ENCODE measurements at regions not wholly inside any gene's neighbourhood (a gene's known extent, or its start where the extent isn't known, plus 50 kb on each side); places are given as distances from the start of the nearest gene placed in this dataset.

DNA sequence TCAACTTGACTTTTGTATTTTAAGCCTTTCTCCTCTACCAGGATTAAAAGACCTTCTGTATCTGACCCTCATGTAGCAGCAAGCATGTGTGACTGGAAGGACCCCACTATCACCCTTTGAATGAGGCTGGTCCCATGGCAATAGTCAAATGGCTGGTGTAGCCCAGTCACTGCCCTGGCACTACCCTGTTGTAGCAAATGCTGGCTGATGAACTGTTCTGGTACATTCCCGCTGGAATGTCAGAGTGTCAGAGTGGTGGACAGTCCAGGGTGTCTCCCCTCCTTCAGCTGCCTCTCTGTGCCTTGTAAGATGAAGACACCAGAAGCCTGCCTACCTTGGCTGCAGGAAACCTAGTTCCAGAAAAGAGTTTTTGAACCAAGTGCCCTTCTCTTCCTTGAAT is 115.7 kb downstream of the ACKR3 start:
- no peak overlapping the region for H3K4me2 ChIP-seq
- ChIA-PET POLR2A (no interaction called here), CTCF (interaction anchor here (0.9 kb wide), 1 partner anchor 337 kb away, joined by 3 read pairs; no protein-coding TSS in a partner anchor)
- TF ChIP-seq, protein P1, sequence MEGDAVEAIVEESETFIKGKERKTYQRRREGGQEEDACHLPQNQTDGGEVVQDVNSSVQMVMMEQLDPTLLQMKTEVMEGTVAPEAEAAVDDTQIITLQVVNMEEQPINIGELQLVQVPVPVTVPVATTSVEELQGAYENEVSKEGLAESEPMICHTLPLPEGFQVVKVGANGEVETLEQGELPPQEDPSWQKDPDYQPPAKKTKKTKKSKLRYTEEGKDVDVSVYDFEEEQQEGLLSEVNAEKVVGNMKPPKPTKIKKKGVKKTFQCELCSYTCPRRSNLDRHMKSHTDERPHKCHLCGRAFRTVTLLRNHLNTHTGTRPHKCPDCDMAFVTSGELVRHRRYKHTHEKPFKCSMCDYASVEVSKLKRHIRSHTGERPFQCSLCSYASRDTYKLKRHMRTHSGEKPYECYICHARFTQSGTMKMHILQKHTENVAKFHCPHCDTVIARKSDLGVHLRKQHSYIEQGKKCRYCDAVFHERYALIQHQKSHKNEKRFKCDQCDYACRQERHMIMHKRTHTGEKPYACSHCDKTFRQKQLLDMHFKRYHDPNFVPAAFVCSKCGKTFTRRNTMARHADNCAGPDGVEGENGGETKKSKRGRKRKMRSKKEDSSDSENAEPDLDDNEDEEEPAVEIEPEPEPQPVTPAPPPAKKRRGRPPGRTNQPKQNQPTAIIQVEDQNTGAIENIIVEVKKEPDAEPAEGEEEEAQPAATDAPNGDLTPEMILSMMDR (IDR thresholded peaks at IDR 0.05), result no peak
- TF ChIP-seq, protein P2, sequence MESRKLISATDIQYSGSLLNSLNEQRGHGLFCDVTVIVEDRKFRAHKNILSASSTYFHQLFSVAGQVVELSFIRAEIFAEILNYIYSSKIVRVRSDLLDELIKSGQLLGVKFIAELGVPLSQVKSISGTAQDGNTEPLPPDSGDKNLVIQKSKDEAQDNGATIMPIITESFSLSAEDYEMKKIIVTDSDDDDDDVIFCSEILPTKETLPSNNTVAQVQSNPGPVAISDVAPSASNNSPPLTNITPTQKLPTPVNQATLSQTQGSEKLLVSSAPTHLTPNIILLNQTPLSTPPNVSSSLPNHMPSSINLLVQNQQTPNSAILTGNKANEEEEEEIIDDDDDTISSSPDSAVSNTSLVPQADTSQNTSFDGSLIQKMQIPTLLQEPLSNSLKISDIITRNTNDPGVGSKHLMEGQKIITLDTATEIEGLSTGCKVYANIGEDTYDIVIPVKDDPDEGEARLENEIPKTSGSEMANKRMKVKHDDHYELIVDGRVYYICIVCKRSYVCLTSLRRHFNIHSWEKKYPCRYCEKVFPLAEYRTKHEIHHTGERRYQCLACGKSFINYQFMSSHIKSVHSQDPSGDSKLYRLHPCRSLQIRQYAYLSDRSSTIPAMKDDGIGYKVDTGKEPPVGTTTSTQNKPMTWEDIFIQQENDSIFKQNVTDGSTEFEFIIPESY (IDR thresholded peaks at IDR 0.05; ENCODE audit: borderline replicate concordance, low read depth), result no peak
- H3F3A ChIP-seq (replicated peaks; ENCODE audit: insufficient read depth), result no peaks in the 10 kb centered on the region
- H3K27me3 ChIP-seq (ENCODE audit: insufficient read depth), result no peaks in the 10 kb centered on the region; the same call in 1 of the 2 replicates
- no peak overlapping the region for H3K4me3 ChIP-seq (ENCODE audit: low read depth in 2 of 2, low read length in 1 of 2)
- 50% methylated on average over 1 of the region's 1 CpG for WGBS (ENCODE audit: low lambda C conversion rate)
- H3K79me2 ChIP-seq (ENCODE audit: insufficient read depth), result no peaks in the 10 kb centered on the region
- H3K27ac ChIP-seq (ENCODE audit: low read depth in 2 of 2, low read length in 1 of 2), result no peak overlapping the region
- H2AFZ ChIP-seq (ENCODE audit: low read depth), result no peak overlapping the region
- H4K20me1 ChIP-seq (ENCODE audit: insufficient read depth), result no peaks in the 10 kb centered on the region
- H3K9ac ChIP-seq, result no peak overlapping the region
- H3K36me3 ChIP-seq (replicated peaks in 1 of 2; ENCODE audit: control insufficient read depth in 1 of 2, insufficient read depth in 2 of 2, low read length in 1 of 2), result no peaks in the 10 kb centered on the region
- no peaks in the 10 kb centered on the region for H3K9me2 ChIP-seq
- H3K9me3 ChIP-seq, result no peaks in the 10 kb centered on the region
- no peaks in the 10 kb centered on the region for H3K4me1 ChIP-seq (ENCODE audit: control insufficient read depth in 1 of 2, insufficient read depth in 2 of 2, low read depth in 1 of 2, low read length in 1 of 2)
- DNase-seq, result no peak

DNA sequence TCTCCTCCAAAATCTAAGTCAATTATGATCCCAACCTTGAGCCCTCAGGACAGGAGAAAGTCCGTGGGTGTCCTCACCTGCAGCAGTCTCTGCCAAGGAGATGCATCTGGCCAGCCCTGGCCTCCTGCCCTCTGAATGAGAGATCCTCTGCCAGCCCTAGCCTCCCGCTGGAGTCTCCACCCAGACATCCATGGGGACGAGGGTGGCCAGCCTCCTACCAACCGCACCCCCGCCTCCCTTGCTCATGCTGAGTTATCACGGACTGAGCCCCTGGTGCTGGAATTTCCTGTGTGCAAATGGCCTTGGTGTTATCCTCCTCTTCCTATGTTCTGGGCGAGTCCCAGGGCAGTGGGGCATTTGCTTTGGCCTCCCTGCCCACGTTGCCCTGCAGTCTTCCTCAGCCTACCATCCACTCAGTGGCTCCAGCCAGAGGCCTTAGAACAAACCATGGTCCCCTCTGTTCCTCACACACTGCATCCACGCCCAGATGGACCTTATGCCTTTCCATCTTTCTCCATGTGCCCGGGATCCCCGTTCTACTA is 116.4 kb downstream of the ACKR3 start:
- Histone ChIP-seq H3K9ac (no peak overlapping the region), H2AFZ (ENCODE audit: low read depth) (no peak overlapping the region), H4K20me1 (ENCODE audit: insufficient read depth) (no peaks in the 10 kb centered on the region), H3K27ac (ENCODE audit: low read depth in 2 of 2, low read length in 1 of 2) (no peak overlapping the region), H3K9me3 (no peaks in the 10 kb centered on the region), H3K4me3 (ENCODE audit: low read depth in 2 of 2, low read length in 1 of 2) (no peak overlapping the region), H3K9me2 (no peaks in the 10 kb centered on the region), H3K27me3 (ENCODE audit: insufficient read depth) (no peaks in the 10 kb centered on the region; the same call in 1 of the 2 replicates), H3K4me1 (ENCODE audit: control insufficient read depth in 1 of 2, insufficient read depth in 2 of 2, low read depth in 1 of 2, low read length in 1 of 2) (no peaks in the 10 kb centered on the region), H3K79me2 (ENCODE audit: insufficient read depth) (no peaks in the 10 kb centered on the region), H3F3A (replicated peaks; ENCODE audit: insufficient read depth) (no peaks in the 10 kb centered on the region), H3K4me2 (no peak overlapping the region), H3K36me3 (replicated peaks in 1 of 2; ENCODE audit: control insufficient read depth in 1 of 2, insufficient read depth in 2 of 2, low read length in 1 of 2) (no peaks in the 10 kb centered on the region)
- CTCF ChIA-PET, result no interaction called here
- POLR2A ChIA-PET, result no interaction called here
- no peak for DNase-seq
- TF ChIP-seq GATA2 (CRISPR knock-in tag; IDR thresholded peaks at IDR 0.05) (no peak), EP300 (IDR thresholded peaks at IDR 0.05; ENCODE audit: borderline replicate concordance in 1 of 2, low read depth in 1 of 2, low read length in 1 of 2) (no peak), FOXJ3 (CRISPR knock-in tag; IDR thresholded peaks at IDR 0.05) (no peak), ELF1 (IDR thresholded peaks at IDR 0.05) (no peak), POLR2AphosphoS5 (IDR thresholded peaks at IDR 0.05; ENCODE audit: low read depth, low read length) (no peak)
- WGBS (ENCODE audit: low lambda C conversion rate), result 39% methylated on average over 11 of the region's 11 CpGs

DNA sequence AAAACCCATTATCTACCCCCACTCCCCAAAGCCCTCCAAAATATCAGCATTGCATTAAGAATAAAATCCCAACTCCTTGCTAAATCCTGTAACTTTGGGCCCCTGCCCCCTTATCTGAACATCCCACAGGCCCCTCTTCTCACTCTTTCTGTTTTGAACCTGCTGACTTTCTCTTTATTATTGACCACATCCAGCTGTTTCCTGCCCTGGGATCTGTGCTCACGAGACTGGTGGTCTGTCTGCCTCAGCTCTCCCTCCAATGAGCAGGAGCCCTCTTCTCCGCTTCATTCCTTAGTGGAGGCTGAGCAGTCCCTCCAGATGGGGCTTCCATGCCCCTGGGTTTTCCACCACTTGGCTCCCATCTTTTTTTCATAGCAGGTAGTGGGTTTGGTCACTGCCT is 116.9 kb downstream of the ACKR3 start:
- WGBS (ENCODE audit: low lambda C conversion rate), result 18% methylated on average over 2 of the region's 2 CpGs

More for the DNA sequence above, 116.9 kb downstream of the ACKR3 start:
- no peak overlapping the region for H3K27ac ChIP-seq (ENCODE audit: low read depth in 2 of 2, low read length in 1 of 2)
- no peak overlapping the region for H3K9ac ChIP-seq
- H4K20me1 ChIP-seq (ENCODE audit: insufficient read depth), result no peaks in the 10 kb centered on the region
- H3K36me3 ChIP-seq (replicated peaks in 1 of 2; ENCODE audit: control insufficient read depth in 1 of 2, insufficient read depth in 2 of 2, low read length in 1 of 2), result no peaks in the 10 kb centered on the region
- no peaks in the 10 kb centered on the region for H3K9me3 ChIP-seq
- TF ChIP-seq TCF12 (IDR thresholded peaks at IDR 0.05), result no peak
- TF ChIP-seq EP300 (IDR thresholded peaks at IDR 0.05; ENCODE audit: borderline replicate concordance in 1 of 2, low read depth in 1 of 2, low read length in 1 of 2), result no peak
- no peak for TF ChIP-seq RAD21 (IDR thresholded peaks at IDR 0.05; ENCODE audit: low read length)
- no peak for TF ChIP-seq MEF2A (IDR thresholded peaks at IDR 0.05; ENCODE audit: borderline replicate concordance, low read depth)
- no peak for TF ChIP-seq ELF1 (IDR thresholded peaks at IDR 0.05)
- TF ChIP-seq EZH2phosphoT487 (IDR thresholded peaks at IDR 0.05; ENCODE audit: borderline replicate concordance, low read depth), result no peak
- no peak for TF ChIP-seq FOSL2 (IDR thresholded peaks at IDR 0.05; ENCODE audit: borderline replicate concordance, low read depth)
- TF ChIP-seq POLR2AphosphoS5 (IDR thresholded peaks at IDR 0.05; ENCODE audit: low read depth, low read length), result no peak
- no peak for TF ChIP-seq JUND (IDR thresholded peaks at IDR 0.05)
- no peak for TF ChIP-seq GABPA (IDR thresholded peaks at IDR 0.05; ENCODE audit: low read depth)
- ChIA-PET POLR2A (no interaction called here), CTCF (no interaction called here)
- no peak overlapping the region for H2AFZ ChIP-seq (ENCODE audit: low read depth)
- H3K4me3 ChIP-seq (ENCODE audit: low read depth in 2 of 2, low read length in 1 of 2), result no peak overlapping the region
- H3K27me3 ChIP-seq (ENCODE audit: insufficient read depth), result no peaks in the 10 kb centered on the region; the same call in 1 of the 2 replicates
- H3K9me2 ChIP-seq, result no peaks in the 10 kb centered on the region
- H3K4me1 ChIP-seq (ENCODE audit: control insufficient read depth in 1 of 2, insufficient read depth in 2 of 2, low read depth in 1 of 2, low read length in 1 of 2), result no peaks in the 10 kb centered on the region
- no peak overlapping the region for H3K4me2 ChIP-seq
- no peaks in the 10 kb centered on the region for H3F3A ChIP-seq (replicated peaks; ENCODE audit: insufficient read depth)
- no peaks in the 10 kb centered on the region for H3K79me2 ChIP-seq (ENCODE audit: insufficient read depth)
- DNase-seq, result no peak
